ENCODE measurements at regions not wholly inside any gene's neighbourhood (a gene's known extent, or its start where the extent isn't known, plus 50 kb on each side); places are given as distances from the start of the nearest gene placed in this dataset.

DNA sequence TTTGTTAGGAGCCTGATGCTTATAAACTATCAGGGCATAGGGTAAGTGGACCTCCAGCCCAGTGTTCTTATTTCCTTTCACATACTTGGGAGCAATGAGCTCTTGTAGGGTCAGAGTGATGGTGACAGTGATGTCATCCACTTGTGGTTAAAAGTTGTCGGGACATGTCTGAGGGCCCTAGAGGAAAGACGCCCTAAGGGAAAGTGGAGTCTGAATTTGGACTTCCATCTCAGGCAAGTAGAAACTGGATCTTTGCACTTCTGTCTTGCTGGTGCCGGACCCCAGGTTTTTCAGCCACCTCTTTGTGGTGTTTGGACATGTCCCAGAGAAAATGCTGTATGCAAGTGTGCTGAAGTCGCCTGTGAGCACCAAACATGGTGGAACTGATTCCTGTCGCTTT is 900.5 kb downstream of the C6orf118 start:
- no TSS peak for BruUV-seq (replicated peaks)
- no peaks in the 10 kb centered on the region for H3K9me3 Mint-ChIP-seq (ENCODE audit: unreplicated experiment)
- H3K4me3 Mint-ChIP-seq (ENCODE audit: unreplicated experiment), result no peak overlapping the region
- Histone ChIP-seq H3K4me3 (ENCODE audit: low read depth, low read length) (no peak overlapping the region), H3K4me1 (no peaks in the 10 kb centered on the region), H3K36me3 (ENCODE audit: control insufficient read depth, insufficient read depth, low read length) (no peaks in the 10 kb centered on the region), H3K27me3 (replicated peaks; ENCODE audit: control insufficient read depth, insufficient read depth, low read length) (no peaks in the 10 kb centered on the region), H3K9me3 (no peaks in the 10 kb centered on the region)
- no peak for DNase-seq
- ChIA-PET CTCF (no interaction called here), POLR2A (no interaction called here)
- H3K4me1 Mint-ChIP-seq (ENCODE audit: low read depth, unreplicated experiment), result no peaks in the 10 kb centered on the region
- H3K36me3 Mint-ChIP-seq (ENCODE audit: insufficient read depth, unreplicated experiment), result no peaks in the 10 kb centered on the region
- intact Hi-C loops (cut with micrococcal nuclease; ENCODE audit: unreplicated experiment), result no loop called here
- TF ChIP-seq, protein P1, sequence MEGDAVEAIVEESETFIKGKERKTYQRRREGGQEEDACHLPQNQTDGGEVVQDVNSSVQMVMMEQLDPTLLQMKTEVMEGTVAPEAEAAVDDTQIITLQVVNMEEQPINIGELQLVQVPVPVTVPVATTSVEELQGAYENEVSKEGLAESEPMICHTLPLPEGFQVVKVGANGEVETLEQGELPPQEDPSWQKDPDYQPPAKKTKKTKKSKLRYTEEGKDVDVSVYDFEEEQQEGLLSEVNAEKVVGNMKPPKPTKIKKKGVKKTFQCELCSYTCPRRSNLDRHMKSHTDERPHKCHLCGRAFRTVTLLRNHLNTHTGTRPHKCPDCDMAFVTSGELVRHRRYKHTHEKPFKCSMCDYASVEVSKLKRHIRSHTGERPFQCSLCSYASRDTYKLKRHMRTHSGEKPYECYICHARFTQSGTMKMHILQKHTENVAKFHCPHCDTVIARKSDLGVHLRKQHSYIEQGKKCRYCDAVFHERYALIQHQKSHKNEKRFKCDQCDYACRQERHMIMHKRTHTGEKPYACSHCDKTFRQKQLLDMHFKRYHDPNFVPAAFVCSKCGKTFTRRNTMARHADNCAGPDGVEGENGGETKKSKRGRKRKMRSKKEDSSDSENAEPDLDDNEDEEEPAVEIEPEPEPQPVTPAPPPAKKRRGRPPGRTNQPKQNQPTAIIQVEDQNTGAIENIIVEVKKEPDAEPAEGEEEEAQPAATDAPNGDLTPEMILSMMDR (IDR thresholded peaks at IDR 0.05; ENCODE audit: insufficient read depth in 1 of 2, low read depth in 1 of 2, low read length in 1 of 2, severe bottlenecking in 1 of 2, unreplicated experiment in 1 of 2), result no peak
- H3K27ac Mint-ChIP-seq (ENCODE audit: unreplicated experiment), result no peak overlapping the region
- peaks cover 16% of the 10 kb centered on the region for H3K27me3 Mint-ChIP-seq (ENCODE audit: insufficient read depth, unreplicated experiment)

DNA sequence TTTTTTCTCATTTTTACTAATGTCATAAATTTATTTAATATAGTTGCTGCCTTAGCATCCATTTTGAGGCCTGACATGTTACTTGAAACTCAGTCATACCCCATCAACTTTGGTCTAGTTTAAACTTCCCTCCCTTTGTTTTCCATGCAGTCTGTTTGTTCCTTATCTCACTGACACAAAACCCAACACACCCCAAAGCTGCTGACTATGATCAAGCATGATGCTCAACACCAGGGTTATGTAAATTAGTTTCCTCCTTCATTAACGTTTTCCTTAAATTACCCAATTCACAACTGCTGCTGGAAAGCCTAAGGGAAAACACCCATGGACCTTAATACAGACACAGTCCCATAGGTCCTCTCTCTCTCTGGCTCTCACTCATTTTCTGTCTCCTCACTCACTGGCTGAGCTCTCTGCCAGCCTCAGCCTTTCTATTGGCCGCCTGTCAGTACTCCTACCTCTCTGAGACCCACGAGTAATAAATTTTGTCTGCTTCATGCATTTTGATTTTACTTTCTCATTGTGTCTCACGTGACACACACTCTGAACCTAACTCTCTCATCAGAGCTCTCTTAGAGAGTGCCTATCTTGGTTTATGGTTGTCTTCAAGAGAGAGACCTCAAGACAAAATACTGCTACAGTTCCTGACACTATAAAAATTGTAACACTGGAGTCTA is 904.5 kb downstream of the C6orf118 start:
- intact Hi-C loops (cut with micrococcal nuclease; ENCODE audit: unreplicated experiment), result no loop called here
- Histone ChIP-seq H3K4me3 (ENCODE audit: low read depth, low read length) (no peak overlapping the region), H3K4me1 (no peaks in the 10 kb centered on the region), H3K27me3 (replicated peaks; ENCODE audit: control insufficient read depth, insufficient read depth, low read length) (no peaks in the 10 kb centered on the region), H3K9me3 (no peaks in the 10 kb centered on the region), H3K36me3 (ENCODE audit: control insufficient read depth, insufficient read depth, low read length) (no peaks in the 10 kb centered on the region)
- H3K27me3 Mint-ChIP-seq (ENCODE audit: insufficient read depth, unreplicated experiment), result peaks cover 3% of the 10 kb centered on the region
- POLR2A ChIA-PET, result no interaction called here
- TF ChIP-seq, protein P1 (IDR thresholded peaks at IDR 0.05; ENCODE audit: insufficient read depth in 1 of 2, low read depth in 1 of 2, low read length in 1 of 2, severe bottlenecking in 1 of 2, unreplicated experiment in 1 of 2), result no peak
- no peaks in the 10 kb centered on the region for H3K4me1 Mint-ChIP-seq (ENCODE audit: low read depth, unreplicated experiment)
- no peaks in the 10 kb centered on the region for H3K9me3 Mint-ChIP-seq (ENCODE audit: unreplicated experiment)
- H3K36me3 Mint-ChIP-seq (ENCODE audit: insufficient read depth, unreplicated experiment), result no peaks in the 10 kb centered on the region
- CTCF ChIA-PET, result no interaction called here
- no peak overlapping the region for H3K27ac Mint-ChIP-seq (ENCODE audit: unreplicated experiment)
- no peak overlapping the region for H3K4me3 Mint-ChIP-seq (ENCODE audit: unreplicated experiment)
- no peak for DNase-seq
- no TSS peak for BruUV-seq (replicated peaks)

DNA sequence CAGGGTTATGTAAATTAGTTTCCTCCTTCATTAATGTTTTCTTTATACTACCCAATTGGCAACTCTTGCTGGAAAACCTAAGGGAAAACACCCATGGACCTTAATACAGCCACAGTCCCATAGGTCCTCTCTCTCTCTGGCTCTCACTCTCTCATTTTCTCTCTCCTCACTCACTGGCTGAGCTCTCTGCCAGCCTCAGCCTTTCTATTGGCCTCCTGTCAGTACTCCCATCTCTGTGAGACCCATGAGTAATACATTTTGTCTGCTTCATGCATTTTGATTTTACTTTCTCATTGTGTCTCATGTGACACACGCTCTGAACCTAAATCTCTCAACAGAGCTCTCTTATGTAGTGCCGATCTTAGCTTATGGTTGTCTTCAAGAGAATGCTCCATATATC is 907.5 kb downstream of the C6orf118 start:
- no peak overlapping the region for H3K27ac Mint-ChIP-seq (ENCODE audit: unreplicated experiment)
- DNase-seq, result no peak
- Histone ChIP-seq H3K4me1 (no peaks in the 10 kb centered on the region), H3K9me3 (no peaks in the 10 kb centered on the region), H3K4me3 (ENCODE audit: low read depth, low read length) (no peak overlapping the region), H3K27me3 (replicated peaks; ENCODE audit: control insufficient read depth, insufficient read depth, low read length) (no peaks in the 10 kb centered on the region), H3K36me3 (ENCODE audit: control insufficient read depth, insufficient read depth, low read length) (no peaks in the 10 kb centered on the region)
- intact Hi-C loops (cut with micrococcal nuclease; ENCODE audit: unreplicated experiment), result no loop called here
- H3K36me3 Mint-ChIP-seq (ENCODE audit: insufficient read depth, unreplicated experiment), result no peaks in the 10 kb centered on the region
- TF ChIP-seq, protein P1 (IDR thresholded peaks at IDR 0.05; ENCODE audit: insufficient read depth in 1 of 2, low read depth in 1 of 2, low read length in 1 of 2, severe bottlenecking in 1 of 2, unreplicated experiment in 1 of 2), result no peak
- ChIA-PET CTCF (no interaction called here), POLR2A (no interaction called here)
- no TSS peak for BruUV-seq (replicated peaks)
- peaks cover 2% of the 10 kb centered on the region for H3K27me3 Mint-ChIP-seq (ENCODE audit: insufficient read depth, unreplicated experiment)
- no peak overlapping the region for H3K4me3 Mint-ChIP-seq (ENCODE audit: unreplicated experiment)
- no peaks in the 10 kb centered on the region for H3K9me3 Mint-ChIP-seq (ENCODE audit: unreplicated experiment)
- H3K4me1 Mint-ChIP-seq (ENCODE audit: low read depth, unreplicated experiment), result no peaks in the 10 kb centered on the region

All from Caco-2 (cell line).